Heart right ventricle (tissue), 16 donors: ENCODE measurements at regions not wholly inside any gene's neighbourhood (a gene's known extent, or its start where the extent isn't known, plus 50 kb on each side); places are given as distances from the start of the nearest gene placed in this dataset.

Source experiments
- ATAC-seq, 8 donors: fragments of 200-7000 bp; cut with Tn5 transposase; one replicate each; pipeline ENCODE4 v1.9.1; 2020; ENCODE audit warnings: mild to moderate bottlenecking in 8 of 8, moderate library complexity in 8 of 8, moderate number of reproducible peaks in 1 of 8
- DNase-seq, 2 donors: peaks; one replicate each; pipeline ENCODE4 v3.0.0-alpha.2; 2020
- H3K27ac ChIP-seq, 10 donors: fragments of 200-600 bp; sonication (generic) in 2 of 10; one replicate each; pipeline versions ENCODE4 v1.5.0 to v1.8.0; 2020 to 2022; ENCODE audit warnings: mild to moderate bottlenecking in 3 of 10
- H3K27me3 ChIP-seq, 7 donors: fragments of 200-600 bp; one replicate each; pipeline ENCODE4 v1.8.0; 2021 to 2022; ENCODE audit warnings: mild to moderate bottlenecking in 2 of 7
- H3K36me3 ChIP-seq, 9 donors: fragments of 200-600 bp; sonication (generic) in 1 of 9; one replicate each; pipeline versions ENCODE4 v1.5.0 to v1.8.0; 2020 to 2022; ENCODE audit warnings: mild to moderate bottlenecking in 2 of 9
- H3K4me1 ChIP-seq, 9 donors: fragments of 200-600 bp; sonication (generic) in 1 of 9; one replicate each; pipeline versions ENCODE4 v1.5.0 to v1.8.0; 2020 to 2022; ENCODE audit warnings: mild to moderate bottlenecking in 4 of 9
- H3K4me3 ChIP-seq, 10 donors: fragments of 200-600 bp; sonication (generic) in 2 of 10; one replicate each; pipeline versions ENCODE4 v1.5.0 to v1.8.0; 2020 to 2022; ENCODE audit warnings: mild to moderate bottlenecking in 7 of 10, moderate library complexity in 2 of 10
- H3K9me3 ChIP-seq, 11 donors: fragments of 200-600 bp in 10 of 11; sonication (generic) in 2 of 11; one replicate each; pipeline versions ENCODE4 v1.5.0 to v1.8.0; 2013 to 2022; ENCODE audit warnings: mild to moderate bottlenecking in 2 of 11, control low read depth in 1 of 11, moderate library complexity in 1 of 11
- CTCF ChIP-seq, 9 donors: fragments of 200-600 bp; sonication (generic) in 2 of 9; IDR thresholded peaks; one replicate each; pipeline versions ENCODE4 v1.5.0 to v1.8.0; 2021 to 2022; ENCODE audit warnings: antibody characterized with exemption in 9 of 9, mild to moderate bottlenecking in 5 of 9, moderate library complexity in 1 of 9
- WGBS, 2 donors: extraction: QIAGEN DNeasy Blood & Tissue Kit; methylation state at CpG; one replicate each; pipeline ENCODE4 v1.1.7; 2013; ENCODE audit warnings: inconsistent platforms in 1 of 2; 5-methylcytosine and 5-hydroxymethylcytosine counted together
- intact Hi-C, 10 donors: fragments of 100-400 bp; cut with DNase I; formaldehyde crosslinking; loops; one replicate each; pipeline versions ENCODE4 v1.11.1 to v1.14.2; 2022
- donor health status: Arrhythmogenic right ventricular cardiomyopathy.
- donor health status: ischemic (EF 13 %, LVEDD 7.1; RV severe dilation, severe dysfunction).
- donor health status: healthy with polysubstance abuse.
- donor health status: DM: no; HTN: yes; CAD: no.
- donor health status: DM: no; HTN: no; CAD: no.
- donor health status: ischemic (EF 25% LVEDD 6.9; RV normal size, moderate dysfunction).
- donor health status: ischemic (EF 25% LVEDD 5.7; RV mildly dilated, moderate dysfunction).
- donor health status: healthy.
- donor health status: DM: yes; HTN: yes; CAD: no.
- donor health status: Ischemic cardiomyopathy.
- donor health status: ischemic (EF 35%, LVEDD 5.7; RV mildly dilated, moderate dysfunction).
- donor health status: nonischemic (EF 11% LVEDD 7.7; RV severe dilation, severe dysfunction).
- donor health status: DM: yes; HTN: yes; CAD: no.
- donor health status: PGD.
- donor health status: ischemic (EF 29% LVEDD 5.4; RV normal size, mild dysfunction).
- donor health status: nonischemic (EF 23%, LVEDD 6.1; RV moderate dilation, normal function).

- H3K36me3 ChIP-seq, result no peaks in the 10 kb centered on the region
- intact Hi-C loops, result loop anchor here in 1 of 10 donors (5.0 kb wide), 1 partner anchor 278 kb away; no protein-coding TSS in a partner anchor
- H3K4me3 ChIP-seq, result no peak overlapping the region
- no peak for DNase-seq
- no peak overlapping the region for H3K27ac ChIP-seq
- ATAC-seq, result no peak
- H3K4me1 ChIP-seq, result peaks cover 0 to 22% (median 13%) of the 10 kb centered on the region in 9 donors
- no peaks in the 10 kb centered on the region for H3K9me3 ChIP-seq
- no peaks in the 10 kb centered on the region for H3K27me3 ChIP-seq
- TF ChIP-seq CTCF (IDR thresholded peaks at IDR 0.05), result no peak
- 87 to 91% methylated on average over 1 of the region's 1 CpG for WGBS, 2 donors
These were observed 66.0 kb upstream of the IRF2 start for GRCh38 chr4:184540307-184540706.

- intact Hi-C loops, result loop anchor here in 9 of 10 donors (1.0 to 10.0 kb wide), 18 partner anchors 61 to 274 kb away; partner anchors contain the start of genes CASP3 (in 1 of the 9), IRF2 (in 1 of the 9) and PRIMPOL (in 1 of the 9)
- DNase-seq (peak; percentile 85 to 93), ATAC-seq (peak; percentile 90 to 97 (median 94))
- WGBS, 2 donors, result 4 to 5% methylated on average over 18 of the region's 18 CpGs
- no peaks in the 10 kb centered on the region for H3K27me3 ChIP-seq
- peak; percentile 42 to 84 (median 75) for TF ChIP-seq CTCF (IDR thresholded peaks at IDR 0.05)
- H3K4me3 ChIP-seq, result peak overlapping the region in 9 of 10 donors; percentile 60 to 72 (median 71)
- H3K27ac ChIP-seq, result peak overlapping the region; percentile 87 to 99 (median 96)
- peaks cover 2 to 43% (median 31%) of the 10 kb centered on the region in 9 donors for H3K4me1 ChIP-seq
- no peaks in the 10 kb centered on the region for H3K36me3 ChIP-seq
- H3K9me3 ChIP-seq, result no peaks in the 10 kb centered on the region
These were observed 63.8 kb upstream of the IRF2 start for GRCh38 chr4:184538023-184538599.

GRCh38 chr4:184537269-184538022 lies 63.1 kb upstream of the IRF2 start:
- no peaks in the 10 kb centered on the region for H3K36me3 ChIP-seq
- H3K27ac ChIP-seq, result peak overlapping the region; percentile 87 to 99 (median 96)
- peak overlapping the region; percentile 49 to 72 (median 68) for H3K4me3 ChIP-seq
- no peaks in the 10 kb centered on the region for H3K27me3 ChIP-seq
- 0 to 1% methylated on average over 29 of the region's 29 CpGs for WGBS, 2 donors
- H3K9me3 ChIP-seq, result no peaks in the 10 kb centered on the region
- ATAC-seq, result peak; percentile 97 to 99 (median 99)
- intact Hi-C loops, result loop anchor here in 9 of 10 donors (1.0 to 10.0 kb wide), 20 partner anchors 60 to 273 kb away; partner anchors contain the start of genes IRF2 (in 6 of the 9), CASP3 (in 1 of the 9) and PRIMPOL (in 1 of the 9)
- peak; percentile 97 to 99 for DNase-seq
- TF ChIP-seq CTCF (IDR thresholded peaks at IDR 0.05), result no peak
- peaks cover 2 to 43% (median 31%) of the 10 kb centered on the region in 9 donors for H3K4me1 ChIP-seq

GRCh38 chr4:184536881-184537248 lies 62.5 kb upstream of the IRF2 start:
- intact Hi-C loops, result loop anchor here in 9 of 10 donors (1.0 to 10.0 kb wide), 15 partner anchors 60 to 273 kb away; partner anchors contain the start of genes IRF2 (in 6 of the 9), CASP3 (in 1 of the 9) and PRIMPOL (in 1 of the 9)
- H3K4me3 ChIP-seq, result peak overlapping the region; percentile 49 to 72 (median 68)
- no peaks in the 10 kb centered on the region for H3K9me3 ChIP-seq
- no peaks in the 10 kb centered on the region for H3K27me3 ChIP-seq
- 10 to 12% methylated on average over 5 of the region's 5 CpGs for WGBS, 2 donors
- no peaks in the 10 kb centered on the region for H3K36me3 ChIP-seq
- TF ChIP-seq CTCF (IDR thresholded peaks at IDR 0.05), result no peak
- DNase-seq (peak in 1 of 2 donors; percentile 10), ATAC-seq (peak in 5 of 8 donors; percentile 3 to 17 (median 9))
- peaks cover 2 to 43% (median 31%) of the 10 kb centered on the region in 9 donors for H3K4me1 ChIP-seq
- H3K27ac ChIP-seq, result peak overlapping the region; percentile 87 to 99 (median 96)
